ENCODE measurements at regions not wholly inside any gene's neighbourhood (a gene's known extent, or its start where the extent isn't known, plus 50 kb on each side); places are given as distances from the start of the nearest gene placed in this dataset.

GRCh38 chr5:5587474-5587873, 165.0 kb downstream of the ICE1 start:
- TF ChIP-seq CTCF (IDR thresholded peaks at IDR 0.05) (no peak), POLR2AphosphoS5 (IDR thresholded peaks at IDR 0.05) (no peak), EP300 (IDR thresholded peaks at IDR 0.05) (no peak)
